ENCODE measurements at regions not wholly inside any gene's neighbourhood (a gene's known extent, or its start where the extent isn't known, plus 50 kb on each side); places are given as distances from the start of the nearest gene placed in this dataset.
"Not testable (repeated sequence)": the region's sequence is repeated elsewhere in the genome, so short reads cannot be mapped to it uniquely, and the experiment has no call there.

DNA sequence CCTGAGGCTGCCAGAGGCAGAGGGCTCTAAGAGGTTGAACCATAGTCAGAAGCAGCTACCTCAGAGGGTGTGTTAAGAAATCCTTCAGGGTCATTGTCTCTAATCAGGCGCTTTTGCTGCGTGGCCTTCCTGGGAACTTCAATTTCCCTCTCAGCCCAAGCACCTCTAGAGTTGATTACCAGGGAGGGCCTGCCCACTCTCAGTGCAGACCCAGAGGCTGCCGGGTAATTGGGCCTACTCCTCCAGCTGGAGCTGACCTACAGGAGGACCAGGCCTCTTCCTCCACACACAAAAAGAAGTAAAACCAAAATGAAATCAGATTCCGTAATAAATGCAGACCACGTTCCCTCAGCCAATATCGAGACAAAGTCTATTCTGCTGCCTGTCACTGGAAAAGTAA, 305.0 kb upstream of the CCL2 start:
- DNase-seq: no peak

DNA sequence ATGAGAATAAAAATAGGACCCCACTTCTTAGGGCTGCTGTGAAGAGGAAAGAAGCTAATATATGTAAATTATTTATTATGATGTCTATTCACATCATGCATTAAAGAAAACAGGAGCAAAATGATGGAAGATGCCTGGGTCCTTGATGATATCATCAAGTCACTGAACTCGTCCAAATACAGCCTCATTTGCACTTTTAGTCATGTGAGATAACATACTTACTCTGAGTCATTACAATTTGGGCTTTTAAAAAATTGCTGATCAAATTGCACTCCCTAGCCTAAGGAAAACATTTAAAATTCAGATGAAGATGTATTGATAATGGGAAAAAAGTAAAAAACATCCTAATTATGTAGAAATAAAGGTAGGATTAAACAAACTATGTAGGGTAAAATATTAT, 302.7 kb upstream of the CCL2 start:
- DNase-seq: no peak

DNA sequence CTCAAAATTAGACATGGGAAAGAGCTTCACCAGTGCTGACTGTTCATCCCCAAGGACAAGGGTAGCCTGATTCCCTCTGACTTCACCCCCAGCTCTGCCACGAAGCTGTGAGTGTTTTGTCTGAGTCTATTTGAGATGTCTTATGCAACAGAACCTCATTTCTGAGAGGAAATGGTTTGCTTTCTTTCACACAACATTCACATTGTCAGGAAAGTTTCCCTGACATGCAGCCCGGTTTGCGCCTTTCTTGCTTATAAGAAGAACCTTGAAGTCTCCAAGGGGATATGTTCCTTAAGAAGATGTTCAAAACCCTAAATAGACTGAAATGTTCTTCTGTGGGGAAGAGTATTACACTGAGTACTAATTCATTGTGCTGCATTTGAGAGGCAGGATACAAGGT, 300.5 kb upstream of the CCL2 start:
- no peak for DNase-seq

DNA sequence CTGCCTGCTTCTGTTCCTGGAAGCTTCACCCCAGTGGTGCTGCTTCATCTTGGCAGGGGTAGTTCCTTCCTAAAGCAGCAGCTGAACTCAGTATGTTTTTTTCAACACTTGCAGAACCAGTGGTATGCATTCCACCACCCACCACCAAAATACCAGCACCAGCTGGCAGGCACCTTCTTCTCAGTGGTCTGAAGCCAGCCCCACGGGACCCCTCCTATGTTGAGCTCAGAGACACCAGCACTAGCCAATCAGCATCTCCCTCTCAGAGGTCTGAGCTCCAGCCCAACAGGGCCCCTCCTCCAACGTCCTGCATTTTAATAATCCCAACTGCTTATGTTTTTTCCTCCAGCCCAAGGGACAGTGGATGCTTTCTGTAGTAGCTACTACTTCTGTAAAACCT, 299.6 kb upstream of the CCL2 start:
- no peak for DNase-seq

DNA sequence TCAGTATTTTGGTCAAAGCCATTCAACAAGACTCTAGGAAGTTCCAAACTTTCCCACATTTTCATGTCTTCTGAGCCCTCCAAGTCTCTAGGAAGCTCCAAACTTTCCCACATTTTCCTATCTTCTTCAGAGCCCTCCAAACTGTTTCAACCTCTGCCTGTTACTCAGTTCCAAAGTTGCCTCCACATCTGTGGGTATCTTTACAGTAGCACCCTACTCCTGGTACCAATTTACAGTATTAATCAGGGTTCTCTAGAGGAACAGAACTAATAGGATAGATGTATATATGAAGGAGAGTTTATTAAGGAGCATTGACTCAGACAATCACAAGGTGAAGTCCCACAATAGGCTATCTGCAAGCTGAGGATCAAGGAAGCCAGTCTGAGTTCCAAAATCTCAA, 296.0 kb upstream of the CCL2 start:
- not testable (repeated sequence) for DNase-seq

DNA sequence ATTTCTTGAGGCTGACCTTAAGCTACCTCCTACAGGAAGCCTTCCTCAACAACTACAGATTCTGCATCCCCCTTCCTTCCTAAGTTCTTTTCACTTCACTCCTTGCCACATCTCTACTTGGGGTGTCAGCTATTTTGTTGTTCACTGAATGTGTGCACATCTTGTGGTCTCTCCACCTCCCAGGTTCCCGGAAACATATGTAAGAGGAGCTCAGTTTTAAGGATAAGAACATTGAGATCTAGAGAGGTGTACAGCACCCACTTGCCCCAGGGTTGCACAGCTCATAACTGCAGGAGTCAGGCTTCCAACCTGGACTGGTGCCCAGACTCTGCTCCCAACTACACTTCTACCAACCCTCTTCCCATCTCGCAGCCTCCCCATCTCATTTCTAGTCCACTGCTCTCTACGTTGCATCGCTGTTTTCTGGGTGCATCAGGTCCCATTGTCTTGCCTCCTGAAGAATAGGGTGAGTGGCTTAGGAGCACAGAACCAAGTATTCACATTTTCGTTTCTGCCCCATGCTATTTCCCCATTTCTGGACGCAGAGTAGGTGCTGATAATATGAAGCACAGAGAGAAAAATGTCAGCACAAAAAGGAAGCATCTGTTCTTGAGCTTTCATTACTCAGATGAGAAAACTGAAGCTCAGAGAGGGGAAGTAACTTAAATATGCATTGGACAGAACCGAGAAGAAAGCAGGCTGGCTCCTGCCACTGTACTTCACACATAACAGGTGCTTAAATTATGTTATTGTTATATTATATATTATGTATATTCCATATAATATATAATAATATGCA, 292.0 kb upstream of the CCL2 start:
- DNase-seq: no peak

DNA sequence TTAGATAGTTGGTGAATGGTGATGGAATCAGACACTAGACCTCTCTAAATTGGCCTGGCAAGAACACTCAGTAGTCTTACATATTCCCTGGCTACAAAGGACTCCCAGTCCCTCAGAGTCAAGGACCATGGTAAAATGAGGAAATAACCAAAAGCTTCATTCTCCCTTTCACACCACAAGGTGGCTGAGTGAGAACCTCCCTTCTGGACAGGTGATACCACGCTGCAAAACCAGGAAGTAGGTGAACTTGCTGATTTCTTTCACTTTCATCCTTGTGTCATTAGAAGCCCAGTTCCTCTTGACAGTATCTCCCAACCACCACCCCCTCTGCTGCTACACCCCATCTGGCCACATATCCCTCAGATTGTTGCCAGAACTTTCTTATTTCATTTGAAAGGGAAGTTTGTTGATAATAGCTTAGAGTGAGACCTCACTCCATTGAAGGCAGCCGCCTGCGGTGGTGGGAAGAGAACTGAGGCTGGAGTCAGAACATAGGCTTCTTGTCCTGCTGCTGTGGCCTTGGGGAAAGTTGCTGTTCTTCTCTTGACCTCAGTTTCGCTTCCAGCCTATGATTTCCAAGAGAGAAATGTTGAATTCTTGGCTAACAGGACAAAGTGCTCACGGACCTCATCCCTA, 290.6 kb upstream of the CCL2 start:
- no peak for DNase-seq

DNA sequence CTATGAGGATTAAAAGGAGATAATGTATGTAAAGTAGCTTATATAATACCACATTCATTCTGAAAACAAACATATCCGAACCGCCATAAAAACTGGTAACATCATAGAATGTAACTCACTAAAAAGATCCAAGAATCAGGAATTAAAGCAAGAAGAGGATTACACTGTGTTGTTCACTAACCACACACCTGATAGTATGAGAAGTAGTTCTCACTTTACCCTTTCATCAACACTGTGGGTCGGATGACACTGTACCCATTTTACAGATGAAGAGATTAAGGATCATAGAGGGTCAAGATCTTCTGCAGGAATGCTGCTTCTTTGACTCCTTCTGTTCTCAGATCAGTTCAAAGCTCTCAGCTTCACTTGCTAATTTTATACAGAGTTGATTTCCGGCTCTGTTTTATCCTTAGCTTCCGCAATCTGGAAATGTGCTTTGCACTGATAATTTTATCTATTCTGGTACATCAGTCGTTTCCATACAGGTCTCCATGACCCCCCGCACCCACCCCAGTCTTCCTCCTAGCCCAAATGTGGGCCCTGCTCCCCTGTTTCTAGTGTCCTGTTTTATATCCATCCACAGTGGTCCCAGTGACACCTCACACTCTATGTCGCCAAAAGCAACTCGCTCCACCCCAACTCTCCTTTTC, 288.6 kb upstream of the CCL2 start:
- no peak for DNase-seq

DNA sequence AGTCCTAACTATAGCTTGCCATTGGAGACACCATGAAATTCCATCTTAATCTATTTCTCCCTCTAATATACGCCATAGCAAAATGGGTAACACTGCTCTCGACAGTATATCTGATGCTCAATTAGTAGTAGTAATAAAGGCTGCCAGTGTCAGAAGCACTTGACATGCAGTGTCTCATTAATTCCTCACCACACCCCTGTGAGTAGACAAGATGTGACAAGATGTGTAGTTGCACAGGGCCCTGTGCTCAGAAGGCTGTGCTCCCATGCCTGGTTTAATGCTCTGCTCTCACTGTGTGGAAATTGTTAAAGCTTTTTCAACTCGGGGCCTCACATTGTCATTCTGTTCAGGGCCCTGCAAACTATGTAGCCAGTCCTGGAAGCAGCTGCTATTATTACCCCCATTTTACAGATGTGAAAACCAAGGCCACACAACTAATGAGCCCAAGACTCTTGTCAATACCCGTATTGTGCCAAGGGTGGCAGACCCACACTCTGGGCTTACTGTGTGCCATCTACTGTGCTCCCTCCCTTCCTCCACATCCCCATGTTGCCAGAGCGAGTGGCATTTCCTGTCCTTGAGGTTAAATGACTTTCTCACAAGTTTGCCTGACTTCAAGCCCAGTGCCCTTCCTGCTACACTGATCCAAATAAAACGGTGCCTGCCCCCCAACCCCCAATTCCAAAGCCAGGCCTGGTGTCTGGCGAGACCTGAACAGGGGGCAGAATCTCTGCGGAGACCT, 287.3 kb upstream of the CCL2 start:
- no peak for DNase-seq

DNA sequence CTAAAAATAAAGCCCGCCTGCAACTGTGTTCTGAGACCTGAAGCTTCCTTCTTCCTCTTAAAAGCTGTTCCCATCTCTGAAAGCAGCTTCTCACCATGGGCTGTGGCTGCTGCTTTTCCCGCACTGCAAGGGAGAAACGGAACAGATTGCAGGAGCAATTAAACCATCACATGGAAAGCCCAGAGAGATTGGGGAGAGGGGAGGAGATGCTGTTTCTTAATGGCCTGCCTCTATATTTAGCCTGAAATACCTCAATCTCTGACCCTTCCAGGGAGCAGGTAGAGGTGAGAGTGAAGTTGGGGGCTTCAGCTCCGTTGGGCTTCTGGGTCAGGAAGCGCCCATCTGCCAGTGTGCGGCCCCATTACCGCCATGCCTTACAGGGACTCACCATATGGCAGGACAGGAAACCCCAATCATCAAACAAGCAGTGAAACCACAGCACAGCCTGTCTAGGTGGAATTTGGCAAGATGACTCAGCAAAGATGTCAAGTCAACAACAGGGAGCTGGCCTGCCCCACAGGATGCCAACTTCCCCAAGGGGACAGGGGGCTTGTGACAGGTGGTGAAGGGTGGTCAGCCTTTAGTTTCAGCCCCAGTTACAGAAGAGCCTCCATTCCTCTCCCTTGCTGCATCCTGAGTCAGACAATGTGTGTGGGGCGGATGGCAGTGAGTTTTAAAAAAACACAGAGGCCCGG, 286.6 kb upstream of the CCL2 start:
- DNase-seq: no peak

DNA sequence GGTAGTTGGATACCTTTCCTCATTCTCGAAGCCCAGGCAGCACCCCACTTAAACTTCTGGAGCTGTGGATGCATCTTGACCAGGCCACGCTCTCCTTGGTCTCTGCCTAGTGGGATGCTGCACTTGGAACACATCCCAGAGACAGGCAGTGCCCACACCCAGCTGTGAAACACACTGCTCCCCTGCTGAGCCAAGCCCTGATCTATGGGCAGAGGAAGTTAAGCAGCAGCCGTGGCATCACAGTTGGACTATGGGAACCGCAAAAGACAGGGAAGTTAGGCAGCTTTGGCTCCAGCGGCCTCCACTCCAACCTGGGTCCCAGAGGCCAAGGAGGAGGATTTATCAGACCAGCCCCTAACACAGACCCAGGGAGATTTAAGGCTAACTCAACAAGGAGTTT, 284.8 kb upstream of the CCL2 start:
- DNase-seq: no peak

DNA sequence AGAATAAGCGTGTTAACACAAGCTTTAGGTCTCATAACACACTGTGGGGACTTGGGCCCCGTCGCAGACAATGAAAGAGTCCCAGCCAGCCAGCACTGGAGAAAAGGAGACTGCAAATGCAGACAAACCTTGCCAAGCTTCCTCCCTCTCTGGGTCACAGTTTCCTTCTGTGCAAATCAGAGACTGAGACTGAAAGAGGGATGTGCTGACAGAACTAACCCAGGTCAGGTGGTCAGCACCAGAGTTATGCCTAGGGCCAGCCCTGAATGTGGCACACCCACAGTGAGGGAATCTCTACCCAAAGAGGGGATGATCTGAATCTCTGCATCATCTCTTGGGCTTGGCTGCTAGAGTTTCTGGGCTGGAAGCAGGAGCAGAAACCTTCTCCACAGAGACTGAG, 282.3 kb upstream of the CCL2 start:
- no peak for DNase-seq

DNA sequence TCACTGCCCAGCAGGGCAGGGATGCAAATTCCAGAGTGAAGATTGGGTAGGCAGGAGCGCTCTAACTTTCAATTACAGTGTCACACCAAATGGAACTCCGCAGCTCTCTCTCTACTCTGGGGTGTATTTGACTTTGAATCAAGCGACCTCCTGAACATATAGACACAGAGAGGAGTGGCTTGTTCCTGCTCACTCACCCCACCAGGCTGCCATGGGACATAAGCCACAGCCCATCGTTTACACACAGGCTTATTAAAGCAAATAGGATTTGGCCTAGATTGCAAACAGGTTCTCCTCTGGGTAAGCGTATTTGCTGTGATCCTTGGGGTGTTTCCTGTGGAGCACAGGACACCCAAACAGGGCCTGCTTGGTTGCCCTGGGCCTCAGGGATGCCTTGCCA, 281.6 kb upstream of the CCL2 start:
- no peak for DNase-seq

DNA sequence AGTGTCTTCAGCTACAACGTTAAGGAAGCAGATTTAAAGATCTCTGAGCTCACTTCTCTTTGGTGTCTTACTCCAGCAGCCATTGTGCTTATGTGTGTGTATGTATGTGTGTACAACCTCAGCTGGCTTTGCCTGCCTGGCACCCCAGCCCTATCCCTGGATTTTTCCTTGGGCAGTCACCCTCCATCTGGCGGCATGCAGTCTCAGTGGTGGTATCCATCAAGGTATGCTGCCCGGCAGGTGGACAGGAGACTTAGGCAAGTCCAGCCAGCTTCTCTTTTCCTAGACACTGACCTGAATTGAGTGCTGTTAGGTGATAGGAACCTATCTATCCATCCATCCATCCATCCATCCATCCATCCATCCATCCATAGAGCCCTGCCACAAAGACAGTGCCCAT, 280.8 kb upstream of the CCL2 start:
- no peak for DNase-seq

DNA sequence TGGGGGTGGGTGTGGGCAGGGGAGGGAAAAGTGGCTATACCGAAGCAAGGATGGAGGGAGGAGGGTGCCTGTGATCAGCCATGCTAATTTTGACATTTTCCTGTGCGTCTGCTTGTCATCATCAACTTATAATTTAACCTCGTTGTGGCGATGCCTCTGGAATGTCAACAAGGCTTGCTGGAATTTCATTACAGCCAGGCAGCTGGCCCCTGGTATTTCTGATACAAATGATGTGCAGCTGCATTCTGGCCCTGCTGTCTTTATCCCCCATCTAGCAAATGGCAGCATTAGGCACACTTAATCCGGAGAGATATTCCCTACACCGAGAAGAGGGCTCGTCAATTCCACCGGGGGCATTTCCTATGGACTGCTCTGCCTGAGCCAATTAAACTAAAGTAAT, 278.3 kb upstream of the CCL2 start:
- DNase-seq: no peak

DNA sequence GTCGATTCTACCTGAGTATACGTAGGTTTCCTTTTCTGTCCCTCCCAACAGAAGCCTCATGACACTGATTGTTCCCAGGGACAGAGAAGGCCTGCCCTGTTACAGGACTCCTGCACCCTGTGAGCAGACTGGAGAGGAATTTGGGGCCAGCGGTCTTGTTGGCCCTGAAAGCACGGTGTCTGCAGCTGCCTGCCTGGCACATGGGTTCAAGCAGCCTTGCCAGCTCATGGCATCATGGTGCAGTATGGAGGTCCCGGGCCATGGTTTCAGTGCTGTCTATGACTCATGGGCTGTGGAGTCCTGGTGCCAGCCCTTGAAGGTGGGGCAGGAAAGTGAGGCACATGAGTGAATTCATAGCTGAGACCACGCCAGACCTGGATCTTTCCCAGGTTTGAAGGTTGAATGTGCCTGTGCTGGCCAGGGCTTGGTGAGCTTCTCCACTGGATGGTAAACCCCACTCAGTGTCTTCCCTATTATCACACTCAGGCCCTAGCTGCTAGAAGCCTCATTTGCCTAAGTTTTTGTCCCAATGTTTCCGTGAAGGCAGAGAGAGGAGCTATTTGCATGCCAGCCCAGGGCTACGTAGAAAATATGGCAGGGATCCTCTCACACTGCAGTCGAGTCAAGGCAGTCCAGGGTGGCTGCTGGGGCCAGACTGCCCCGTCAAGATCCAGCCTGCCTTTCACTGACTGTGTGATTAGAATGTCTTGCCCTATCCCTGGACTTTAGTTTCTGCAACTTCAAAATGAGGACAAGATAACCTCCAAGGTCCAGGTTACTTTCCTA, 277.2 kb upstream of the CCL2 start:
- no peak for DNase-seq

DNA sequence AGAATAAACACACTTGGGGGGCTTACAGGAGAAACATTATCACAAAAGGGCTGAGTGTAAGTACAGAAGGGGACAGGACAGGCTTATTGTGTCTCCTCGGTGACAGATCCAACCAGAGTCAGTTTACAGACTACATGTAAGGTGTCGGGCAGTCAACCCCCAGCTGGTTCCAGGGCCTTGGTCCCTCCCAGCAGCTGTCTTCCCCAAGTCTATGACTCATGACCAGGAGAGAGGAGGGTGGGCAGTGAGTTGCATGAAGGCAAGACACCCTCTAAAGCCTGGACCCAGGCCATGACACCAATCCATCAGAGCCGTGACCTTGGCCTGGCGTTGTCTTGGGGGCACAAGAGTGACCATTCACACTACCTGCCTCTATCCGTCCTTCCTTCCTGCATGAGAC, 276.2 kb upstream of the CCL2 start:
- no peak for DNase-seq

DNA sequence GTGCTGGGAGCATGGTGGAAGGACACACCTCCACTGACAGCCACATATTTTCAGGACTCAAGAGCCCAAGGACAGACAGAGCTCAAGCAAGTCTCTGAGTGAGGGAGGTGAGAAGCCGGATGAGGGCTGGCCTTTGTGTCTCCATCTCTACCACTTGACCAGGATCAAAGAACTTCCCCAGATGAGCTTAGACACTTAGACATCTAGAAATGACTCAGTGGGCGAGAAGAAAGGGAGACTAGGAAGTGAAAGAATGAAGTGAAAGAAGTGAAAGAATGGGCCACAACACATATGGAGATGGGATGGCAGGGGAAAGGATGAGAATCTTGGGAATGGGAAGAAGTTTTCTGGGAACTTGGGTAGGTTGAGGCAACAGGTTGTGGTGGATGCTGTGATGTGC, 274.9 kb upstream of the CCL2 start:
- DNase-seq: no peak

DNA sequence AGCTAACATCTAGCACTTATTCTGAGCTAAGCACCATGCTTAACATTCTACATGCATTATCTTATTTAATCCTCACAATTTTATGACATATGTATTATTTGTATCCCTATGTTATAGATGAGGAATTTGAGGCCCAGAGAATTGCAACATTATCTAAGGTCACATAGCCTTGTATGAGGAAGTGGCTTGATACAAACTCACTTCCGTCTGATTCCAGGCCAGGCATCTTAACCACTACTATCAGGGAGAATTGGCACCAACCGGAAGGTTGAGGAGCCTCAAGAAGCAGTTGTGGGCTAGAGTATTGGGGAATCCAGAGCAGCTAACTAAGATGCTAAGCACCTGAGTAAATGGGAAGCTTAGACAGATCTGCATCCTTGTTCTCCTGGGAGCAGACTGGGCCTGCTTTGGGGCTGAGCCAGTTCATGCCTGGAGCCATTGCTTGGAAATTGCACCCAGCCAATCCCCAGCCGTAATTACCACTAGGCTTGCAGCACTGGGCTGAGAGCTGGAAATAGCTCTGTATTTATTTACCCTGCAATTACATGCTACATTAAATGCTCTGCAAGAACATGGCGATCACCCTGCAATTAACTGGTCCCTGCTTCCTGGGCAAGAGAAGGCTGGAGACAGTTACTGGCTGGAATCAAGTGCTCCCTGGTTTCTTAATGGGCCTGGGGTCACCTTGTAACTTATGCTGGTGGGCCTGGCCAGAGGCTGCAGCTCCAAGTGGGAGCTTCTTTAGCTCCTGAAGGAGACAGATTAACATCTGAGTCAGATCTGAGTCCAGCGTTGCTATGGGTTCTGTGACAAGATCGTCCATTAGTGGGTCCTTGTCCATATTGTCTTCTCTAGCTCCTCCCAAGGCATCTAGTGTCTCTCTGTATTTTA, 273.1 kb upstream of the CCL2 start:
- DNase-seq: no peak

DNA sequence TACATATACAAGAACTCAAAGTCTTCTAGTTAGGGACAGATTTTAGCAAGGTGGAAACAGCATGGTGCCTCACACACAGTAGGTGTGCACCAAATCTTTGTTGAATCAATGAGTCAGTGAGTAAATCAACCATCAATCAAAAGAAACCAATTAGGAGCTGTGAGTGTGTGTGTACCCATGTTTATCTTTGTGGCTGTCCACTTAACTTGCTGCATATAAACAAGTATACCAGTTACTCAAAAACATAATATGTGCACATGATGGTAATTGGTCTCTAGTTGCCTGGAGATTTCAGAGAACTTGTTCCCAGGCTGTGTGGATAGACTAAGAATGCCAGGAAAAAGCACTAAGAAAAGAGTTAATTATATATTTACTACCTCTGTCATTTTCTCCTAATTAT, 272.2 kb upstream of the CCL2 start:
- no peak for DNase-seq

Data from SW 1271 (cell line).